Gastroesophageal sphincter (tissue), 2 donors: ENCODE measurements at regions not wholly inside any gene's neighbourhood (a gene's known extent, or its start where the extent isn't known, plus 50 kb on each side); places are given as distances from the start of the nearest gene placed in this dataset.

Experiments
- POLR2A ChIP-seq, 2 donors: fragments of 450-650 bp; IDR thresholded peaks; one replicate each; pipeline ENCODE4 v1.6.1; 2017; ENCODE audit warnings: antibody characterized with exemption in 2 of 2, mild to moderate bottlenecking in 2 of 2, moderate library complexity in 1 of 2
- POLR2AphosphoS5 ChIP-seq: sonication (generic); formaldehyde crosslinking; IDR thresholded peaks from one replicate; pipeline ENCODE4 v1.6.1; 2017; ENCODE audit warnings: antibody characterized with exemption

GRCh38 chr20:59451641-59452040 lies 151.2 kb downstream of the EDN3 start:
- TF ChIP-seq POLR2A (IDR thresholded peaks at IDR 0.05): no peak
- TF ChIP-seq POLR2AphosphoS5: no peak
